ENCODE measurements at regions not wholly inside any gene's neighbourhood (a gene's known extent, or its start where the extent isn't known, plus 50 kb on each side); places are given as distances from the start of the nearest gene placed in this dataset.
"Not testable (repeated sequence)": the region's sequence is repeated elsewhere in the genome, so short reads cannot be mapped to it uniquely, and the experiment has no call there.

DNA sequence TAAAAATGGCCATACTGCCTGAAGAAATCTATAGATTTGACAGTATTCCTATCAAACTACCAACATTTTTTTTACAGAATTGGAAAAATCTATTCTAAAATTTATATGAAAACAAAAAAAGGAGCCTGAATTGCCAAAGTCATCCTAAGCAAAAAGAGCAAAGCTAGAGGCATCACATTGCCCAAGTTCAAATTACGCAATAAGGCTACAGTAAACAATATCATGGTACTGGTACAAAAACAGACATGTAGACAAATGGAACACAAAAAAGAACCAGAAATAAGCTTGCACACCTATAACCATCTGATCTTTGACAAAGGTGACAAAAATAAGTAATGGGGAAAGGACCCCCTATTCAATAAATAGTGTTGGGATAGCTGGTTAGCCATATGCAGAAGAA, 50.2 kb upstream of the THSD7B start:
- no peak for DNase-seq (ENCODE audit: low read depth in 2 of 2, low spot score in 1 of 2)

DNA sequence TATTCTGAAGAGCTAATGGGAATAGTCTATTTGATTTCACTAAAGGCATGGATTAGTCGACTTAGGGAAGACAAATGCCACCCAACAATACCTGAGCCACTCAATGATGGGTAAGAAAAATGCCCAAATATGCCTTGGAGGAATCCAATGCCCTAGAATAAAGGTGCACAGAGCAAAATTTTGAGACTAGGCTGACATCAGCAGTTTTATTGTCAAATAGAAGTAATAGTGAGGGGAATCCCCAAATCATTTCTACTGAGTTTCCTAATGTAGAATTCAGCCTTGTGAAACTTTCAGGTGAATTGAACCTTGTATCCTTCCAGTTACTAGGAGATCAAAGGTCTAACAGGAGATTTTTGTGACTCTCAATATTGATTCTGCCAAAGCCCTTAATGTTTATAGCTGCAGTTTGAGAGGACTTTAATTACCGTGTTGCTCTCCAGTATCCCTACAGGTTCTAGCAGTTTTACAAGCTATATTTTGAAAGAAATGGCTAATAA, 50.8 kb upstream of the THSD7B start:
- DNase-seq (ENCODE audit: low read depth in 2 of 2, low spot score in 1 of 2), result no peak

DNA sequence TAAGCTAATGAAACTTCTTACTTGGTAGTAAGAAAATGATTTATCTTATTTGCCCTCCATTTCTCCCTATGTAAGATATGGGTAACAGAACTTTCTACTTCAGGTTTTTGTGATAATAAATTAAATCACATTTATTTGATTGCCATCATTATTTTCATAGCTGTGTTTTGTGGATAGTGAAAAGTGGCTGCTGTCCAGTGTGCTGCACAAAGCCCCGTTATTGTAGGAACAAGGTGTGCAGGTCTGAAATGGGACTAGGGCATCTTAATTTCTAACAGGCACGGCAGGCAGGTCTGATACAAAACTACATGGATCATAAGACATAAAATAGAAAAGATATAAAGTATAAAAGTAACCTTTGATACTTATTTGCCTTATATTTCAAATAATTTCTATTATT, 51.6 kb upstream of the THSD7B start:
- no peak for DNase-seq (ENCODE audit: low read depth in 2 of 2, low spot score in 1 of 2)

DNA sequence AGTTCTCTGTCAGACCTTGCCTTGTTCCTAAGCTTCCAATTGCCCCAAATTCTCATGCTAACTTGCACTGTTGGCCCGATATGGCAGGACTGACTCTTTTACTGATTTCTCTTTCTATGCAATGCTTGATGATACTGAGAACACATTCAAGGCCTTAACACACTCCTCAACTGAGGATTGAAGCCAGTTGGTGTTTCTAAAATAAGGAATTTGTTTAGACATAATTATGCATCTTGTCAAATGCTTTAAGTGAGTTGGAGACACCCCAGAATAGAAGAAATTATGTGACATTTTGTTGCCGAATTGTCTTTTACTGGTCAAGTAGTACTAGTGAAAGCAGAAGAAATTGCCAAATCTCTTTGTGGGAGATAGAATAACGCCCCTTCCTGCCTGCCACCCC, 60.0 kb upstream of the THSD7B start:
- no peak for DNase-seq (ENCODE audit: low read depth in 2 of 2, low spot score in 1 of 2)

DNA sequence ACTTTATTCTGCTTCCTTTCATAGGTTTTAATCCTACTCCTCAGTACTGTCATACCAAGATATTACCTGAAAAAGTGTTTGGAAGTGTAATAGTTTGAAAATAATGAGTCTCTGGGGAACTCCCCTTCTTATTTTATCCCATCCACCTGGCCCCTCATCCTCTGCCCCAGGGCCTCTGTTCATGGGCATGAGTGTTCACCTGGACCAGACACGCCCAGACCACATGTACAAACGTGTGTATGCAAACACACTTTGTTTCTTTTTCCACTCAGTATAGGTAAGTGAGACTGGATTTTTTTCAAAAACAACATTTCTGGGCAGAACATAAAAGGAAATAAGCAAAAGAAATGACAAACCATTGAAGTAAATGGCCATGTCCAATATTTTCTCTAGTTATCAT, 62.1 kb upstream of the THSD7B start:
- DNase-seq (ENCODE audit: low read depth in 2 of 2, low spot score in 1 of 2), result no peak

DNA sequence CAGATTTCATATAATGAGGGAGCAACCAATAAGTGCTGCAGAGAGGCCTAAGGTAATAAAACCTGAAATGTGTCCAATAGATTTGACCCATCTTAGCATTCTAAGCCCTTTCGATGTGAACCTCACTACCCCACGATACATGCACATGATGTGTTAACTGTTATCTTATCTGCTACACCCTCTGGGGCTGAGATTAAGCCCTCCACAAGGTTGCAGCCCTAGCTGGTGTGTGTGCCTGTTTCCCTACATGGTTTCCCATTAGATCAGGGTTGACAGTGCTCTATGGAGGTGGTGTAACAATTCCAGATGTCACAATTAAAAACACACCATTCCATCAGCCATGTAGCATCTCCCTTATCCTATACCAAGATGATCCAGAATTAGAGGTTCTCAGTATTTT, 68.9 kb upstream of the THSD7B start:
- no peak for DNase-seq (ENCODE audit: low read depth in 2 of 2, low spot score in 1 of 2)

DNA sequence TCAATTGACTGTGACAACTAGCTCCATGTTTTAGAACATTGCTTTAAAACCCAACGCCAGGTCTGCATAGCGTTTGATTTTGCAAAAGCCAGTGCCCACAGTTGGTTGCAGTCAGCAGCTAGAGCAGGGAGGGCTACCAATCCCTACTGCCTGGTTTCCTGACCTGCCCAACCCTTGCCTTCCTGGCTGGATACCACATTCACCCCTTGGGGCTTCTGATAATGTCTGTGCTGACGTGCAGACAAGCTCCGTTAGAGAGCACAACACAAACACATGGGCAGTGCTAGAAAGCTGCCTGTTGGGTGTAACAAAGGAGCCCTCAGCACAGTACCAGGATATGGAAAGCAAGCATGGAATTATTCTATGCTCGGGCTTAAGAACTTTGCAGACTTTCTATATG, 71.4 kb upstream of the THSD7B start:
- no peak for DNase-seq (ENCODE audit: low read depth in 2 of 2, low spot score in 1 of 2)

DNA sequence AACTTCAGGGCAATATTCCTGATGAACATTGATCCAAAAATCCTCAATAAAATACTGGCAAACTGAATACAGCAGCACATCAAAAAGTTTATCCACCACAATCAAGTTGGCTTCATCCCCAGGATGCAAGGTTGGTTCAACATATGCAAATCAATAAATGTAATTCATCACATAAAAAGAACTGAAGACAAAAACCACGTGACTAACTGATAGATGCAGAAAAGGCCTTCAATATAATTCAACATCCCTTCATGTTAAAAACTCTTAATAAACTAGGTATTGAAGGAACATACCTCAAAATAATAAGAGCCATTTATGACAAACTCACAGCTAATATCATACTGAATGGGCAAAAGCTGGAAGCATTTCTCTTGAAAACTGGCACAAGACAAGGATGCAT, 85.3 kb upstream of the THSD7B start:
- DNase-seq (ENCODE audit: low read depth in 2 of 2, low spot score in 1 of 2), result not testable (repeated sequence)

DNA sequence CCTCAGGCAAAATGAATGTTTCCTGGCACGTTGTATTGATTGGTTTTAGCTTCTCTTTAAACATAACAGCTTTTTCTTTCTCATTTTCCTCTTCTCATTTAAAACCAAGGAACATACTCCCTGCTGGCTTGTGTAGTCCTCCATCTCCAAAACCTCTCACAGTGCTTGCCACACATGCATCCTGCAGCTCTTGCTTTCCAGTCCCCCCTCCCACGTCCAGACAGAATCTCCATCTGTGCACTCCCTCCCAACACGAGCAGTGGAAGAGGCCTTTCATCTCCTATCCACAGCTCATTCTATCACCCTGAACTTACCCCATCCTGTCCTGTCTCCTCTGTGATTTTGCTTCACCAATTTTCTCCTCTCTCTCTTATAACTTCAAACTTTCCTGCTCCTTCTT, 99.6 kb upstream of the THSD7B start:
- DNase-seq (ENCODE audit: low read depth in 2 of 2, low spot score in 1 of 2), result no peak

DNA sequence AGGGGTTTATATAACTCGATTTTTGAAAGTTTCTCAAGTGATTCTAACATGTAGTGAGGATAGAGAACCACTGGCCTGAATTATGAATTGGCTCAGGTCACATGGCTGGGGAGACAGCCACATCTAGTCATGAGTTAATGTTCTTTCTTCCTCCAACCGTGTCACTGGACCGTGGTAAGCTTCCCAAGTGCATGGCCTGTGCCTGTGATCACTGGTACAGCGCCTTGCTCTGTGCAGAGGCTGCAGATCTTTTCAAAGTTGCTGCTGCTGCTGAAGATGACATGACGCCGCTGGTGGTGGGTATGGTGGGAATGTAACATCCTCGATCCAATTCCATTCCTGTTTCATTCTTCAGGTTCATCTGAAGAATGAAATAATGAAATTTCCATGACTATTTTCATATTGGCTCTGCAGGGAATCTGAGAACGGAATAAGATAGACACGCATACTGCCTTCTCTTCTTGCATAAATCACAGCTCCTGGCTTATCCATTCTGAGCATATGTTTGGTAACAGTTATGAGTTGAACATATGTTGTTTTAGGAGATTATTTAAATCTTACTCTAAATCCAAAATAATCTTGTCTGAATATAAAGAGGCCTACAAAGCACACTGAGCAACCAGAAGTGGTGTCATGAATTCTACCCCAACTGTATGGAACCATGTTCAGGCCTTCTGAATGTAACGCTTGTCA, 100.5 kb upstream of the THSD7B start:
- no peak for DNase-seq (ENCODE audit: low read depth in 2 of 2, low spot score in 1 of 2)

DNA sequence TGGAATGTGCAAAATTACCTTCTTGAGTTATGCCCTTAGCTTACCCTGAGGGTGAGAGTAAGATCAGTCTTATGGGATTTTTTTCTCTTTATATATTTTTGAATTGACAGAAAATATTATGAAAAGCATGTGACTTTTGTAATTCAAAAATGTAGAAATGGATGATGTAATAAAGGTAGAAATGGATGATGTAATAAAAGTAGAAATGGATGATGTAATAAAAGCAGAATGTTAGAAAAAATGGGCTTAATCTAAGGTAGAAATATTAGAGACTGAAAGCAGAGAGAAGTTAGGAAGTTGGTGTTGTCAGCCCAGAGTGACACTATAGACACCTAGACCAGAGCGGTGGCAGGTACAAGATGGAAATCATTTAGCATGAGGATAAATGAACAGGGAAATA, 107.1 kb upstream of the THSD7B start:
- DNase-seq (ENCODE audit: low read depth in 2 of 2, low spot score in 1 of 2), result no peak

DNA sequence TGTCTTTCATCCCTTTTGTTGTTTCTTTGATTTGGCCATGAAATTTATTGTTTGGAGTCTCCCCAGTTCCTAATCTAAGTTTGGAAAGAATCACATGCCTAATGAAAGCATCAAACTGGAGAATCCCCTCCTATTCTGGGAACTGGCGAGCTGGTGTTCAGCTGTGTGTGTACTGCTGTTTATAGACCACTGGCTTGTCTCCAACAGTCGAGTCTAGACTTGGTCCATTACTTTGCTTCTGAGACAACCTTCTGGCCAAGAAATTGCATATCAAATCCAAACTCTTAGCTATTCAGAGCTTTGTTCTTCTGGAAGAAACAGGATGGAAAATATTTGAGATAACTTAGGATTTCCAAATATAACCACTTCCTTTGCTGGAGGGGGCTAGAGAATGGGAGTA, 111.5 kb upstream of the THSD7B start:
- DNase-seq (ENCODE audit: low read depth in 2 of 2, low spot score in 1 of 2), result no peak

DNA sequence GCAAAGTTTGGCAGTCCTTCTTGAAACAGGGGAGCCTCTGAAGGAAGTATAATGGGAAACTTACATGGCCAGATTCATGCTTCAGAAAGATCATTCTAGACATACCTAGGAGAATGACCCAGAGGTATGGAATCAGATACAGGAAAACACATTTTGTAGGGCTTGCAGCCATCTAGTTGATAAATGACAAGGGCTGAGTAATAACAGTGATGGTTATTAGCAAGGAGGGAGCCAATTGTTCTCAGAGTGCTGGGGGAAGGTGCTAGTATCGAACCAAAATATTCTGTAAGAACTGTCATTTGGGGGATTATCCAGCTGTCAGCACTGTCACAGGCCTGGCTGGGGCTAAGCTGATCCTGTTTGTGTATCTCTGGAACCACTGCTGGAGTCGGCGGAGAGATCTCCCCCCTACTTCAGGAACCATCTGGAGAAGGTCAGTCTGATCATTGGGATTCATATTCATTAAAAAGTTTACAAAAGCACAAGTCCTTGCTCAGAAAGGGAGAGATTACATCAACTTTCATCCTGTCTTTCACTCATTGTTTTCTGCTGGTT, 113.8 kb upstream of the THSD7B start:
- DNase-seq (ENCODE audit: low read depth in 2 of 2, low spot score in 1 of 2), result no peak

DNA sequence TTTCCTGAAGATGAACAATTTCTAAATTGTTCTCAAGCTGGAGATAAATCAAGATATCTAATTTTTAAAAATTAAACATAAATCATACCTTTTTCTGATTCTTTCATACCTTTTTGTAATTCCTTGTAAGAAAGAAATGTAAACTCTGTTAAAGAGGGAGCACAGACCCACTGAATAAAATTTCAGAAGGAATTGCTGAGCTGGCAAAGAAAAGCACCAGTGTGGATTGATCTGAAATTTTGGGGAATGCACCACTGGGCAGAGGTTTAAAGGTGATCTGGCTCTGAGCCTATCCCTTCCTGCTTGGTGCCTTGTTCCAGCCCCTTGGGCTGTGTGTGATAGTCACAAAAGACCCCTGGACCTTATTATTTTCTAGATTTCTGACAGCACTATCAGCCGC, 118.3 kb upstream of the THSD7B start:
- no peak for DNase-seq (ENCODE audit: low read depth in 2 of 2, low spot score in 1 of 2)

DNA sequence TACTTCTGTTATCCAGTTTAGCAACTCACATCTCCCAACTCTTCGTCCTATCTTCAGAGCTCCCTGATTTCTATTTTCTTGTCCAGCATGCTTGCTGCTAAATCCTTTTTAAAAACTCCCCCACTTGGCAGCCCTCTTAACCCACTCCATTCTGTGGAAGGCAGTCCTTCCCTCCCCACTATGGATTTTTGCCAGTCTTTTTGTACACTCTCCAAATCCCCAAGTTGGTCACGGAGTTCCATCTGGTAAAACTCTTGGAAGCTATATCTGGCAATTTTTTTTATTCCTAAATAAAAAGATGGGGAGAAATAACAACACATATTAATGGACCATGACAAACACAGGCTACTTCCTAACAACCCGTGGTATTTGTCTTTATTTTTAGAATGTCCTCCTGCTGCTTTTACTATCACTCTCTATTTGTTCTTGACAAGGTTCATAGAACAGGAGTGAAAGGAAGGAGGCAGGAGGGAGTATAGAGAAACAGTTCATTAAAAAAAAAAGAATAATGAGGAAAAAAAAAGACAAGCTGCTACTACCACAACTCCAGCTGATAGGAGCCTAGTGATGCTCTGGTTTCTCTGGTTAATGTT, 120.0 kb upstream of the THSD7B start:
- no peak for DNase-seq (ENCODE audit: low read depth in 2 of 2, low spot score in 1 of 2)

DNA sequence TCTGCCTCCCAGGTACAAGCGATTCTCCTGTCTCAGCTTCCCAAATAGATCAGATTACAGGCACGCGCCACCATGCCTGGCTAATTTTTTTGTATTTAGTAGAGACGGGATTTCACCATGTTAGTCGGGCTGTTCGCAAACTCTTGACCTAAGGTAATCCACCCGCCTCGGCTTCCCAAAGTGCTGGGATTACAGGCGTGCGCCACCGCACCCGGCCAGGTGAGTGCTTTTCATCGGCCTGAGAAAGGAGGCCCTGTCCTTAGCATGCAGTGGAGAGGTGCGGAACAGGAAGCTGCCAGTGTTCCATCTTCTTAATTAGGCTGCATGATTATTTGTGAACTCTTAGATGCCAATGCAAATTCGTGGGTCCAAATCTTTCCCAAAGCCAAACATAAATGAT, 125.7 kb upstream of the THSD7B start:
- DNase-seq (ENCODE audit: low read depth in 2 of 2, low spot score in 1 of 2), result no peak

DNA sequence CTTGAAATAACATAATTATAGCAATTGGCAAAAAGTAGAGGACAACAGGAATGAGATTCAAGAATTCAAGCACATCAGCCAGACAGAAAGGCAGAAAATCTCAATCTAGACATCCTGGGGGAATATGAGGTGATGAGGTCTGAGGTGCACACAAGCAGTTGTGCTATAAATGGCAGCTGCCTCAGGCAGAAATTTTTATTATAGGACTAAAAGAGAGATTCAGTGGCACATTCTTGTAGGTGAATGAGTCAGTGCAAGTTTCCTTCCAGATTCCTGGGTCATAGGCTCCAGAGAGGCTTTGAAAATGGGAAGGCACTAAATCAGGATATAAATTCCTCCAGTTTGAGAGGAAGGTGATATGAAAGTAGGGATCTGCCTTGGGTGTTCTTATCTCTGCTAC, 127.2 kb upstream of the THSD7B start:
- DNase-seq (ENCODE audit: low read depth in 2 of 2, low spot score in 1 of 2), result no peak

DNA sequence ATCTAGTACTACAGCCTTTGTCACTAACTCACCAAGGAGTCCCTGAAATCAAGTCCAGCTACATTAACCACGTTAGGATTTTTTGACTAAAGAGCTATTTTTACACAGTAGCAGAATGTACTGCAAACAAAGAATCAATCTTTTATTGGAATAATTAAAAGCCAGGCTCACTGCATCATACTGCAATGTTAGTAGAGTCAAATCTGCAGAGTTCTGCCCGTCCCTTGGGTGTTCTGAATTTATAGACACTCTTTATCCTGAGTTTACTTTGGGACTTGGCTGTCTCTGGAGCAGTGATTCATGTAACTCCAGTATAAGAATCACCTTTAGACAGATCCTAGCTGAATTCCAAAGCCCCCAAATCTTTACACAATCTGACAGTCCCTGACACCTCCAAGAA, 127.9 kb upstream of the THSD7B start:
- no peak for DNase-seq (ENCODE audit: low read depth in 2 of 2, low spot score in 1 of 2)

DNA sequence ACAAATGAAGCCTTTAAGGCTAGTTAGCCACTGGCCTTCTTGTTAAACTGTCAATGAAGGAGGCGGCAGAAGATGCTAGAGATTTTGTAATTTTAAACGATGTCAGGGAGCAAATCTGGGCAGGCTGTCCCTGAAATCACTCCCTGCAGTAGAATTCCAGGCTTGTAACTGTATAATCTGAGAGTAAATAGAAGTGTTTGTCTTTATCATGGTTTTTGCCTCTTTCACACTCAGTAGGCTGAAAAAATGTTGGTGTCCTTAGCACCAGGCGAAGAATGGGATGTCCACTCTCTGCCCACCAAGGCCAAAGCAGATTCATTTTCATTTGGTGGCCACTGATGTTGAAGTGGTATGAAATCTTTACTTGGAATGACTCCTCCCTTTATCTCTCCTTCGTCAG, 136.9 kb upstream of the THSD7B start:
- no peak for DNase-seq (ENCODE audit: low read depth in 2 of 2, low spot score in 1 of 2)

DNA sequence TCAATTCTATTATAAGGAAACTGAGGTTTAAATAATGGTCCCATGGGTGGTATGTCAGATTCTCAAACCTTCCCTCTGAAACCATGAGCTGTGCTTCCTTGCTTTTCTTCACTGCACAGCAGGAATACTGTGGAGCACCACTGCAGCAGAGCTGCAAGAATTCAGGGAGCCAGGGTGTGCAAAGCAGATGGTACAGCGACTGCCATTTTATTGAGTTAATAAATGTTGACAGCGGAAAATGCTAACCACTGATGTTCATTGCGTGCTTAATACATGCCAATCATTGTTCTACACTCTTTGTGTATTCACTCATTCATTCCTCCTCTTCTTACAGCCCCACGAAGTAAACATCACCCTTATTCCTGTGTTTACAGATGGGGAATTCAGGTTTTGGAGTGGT, 152.2 kb upstream of the THSD7B start:
- DNase-seq (ENCODE audit: low read depth in 2 of 2, low spot score in 1 of 2), result no peak

DNA sequence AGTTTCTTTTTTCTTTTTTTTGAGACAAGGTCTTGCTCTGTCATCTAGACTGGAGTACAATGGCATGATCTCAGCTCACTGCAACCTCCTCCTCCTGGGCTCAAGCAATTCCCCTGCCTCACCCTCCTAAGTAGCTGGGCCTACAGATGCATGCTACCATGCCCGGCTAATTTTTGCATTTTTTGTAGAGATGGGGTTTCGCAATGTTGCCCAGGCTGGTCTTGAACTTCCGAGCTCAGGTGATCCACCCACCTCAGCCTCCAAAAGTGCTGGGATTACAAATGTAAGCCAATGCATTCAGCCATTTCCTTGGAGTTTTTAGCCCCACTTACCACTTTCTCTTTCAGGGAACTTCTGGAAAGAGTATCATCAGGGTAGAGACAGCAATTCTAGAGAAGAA, 153.3 kb upstream of the THSD7B start:
- DNase-seq (ENCODE audit: low read depth in 2 of 2, low spot score in 1 of 2), result no peak

DNA sequence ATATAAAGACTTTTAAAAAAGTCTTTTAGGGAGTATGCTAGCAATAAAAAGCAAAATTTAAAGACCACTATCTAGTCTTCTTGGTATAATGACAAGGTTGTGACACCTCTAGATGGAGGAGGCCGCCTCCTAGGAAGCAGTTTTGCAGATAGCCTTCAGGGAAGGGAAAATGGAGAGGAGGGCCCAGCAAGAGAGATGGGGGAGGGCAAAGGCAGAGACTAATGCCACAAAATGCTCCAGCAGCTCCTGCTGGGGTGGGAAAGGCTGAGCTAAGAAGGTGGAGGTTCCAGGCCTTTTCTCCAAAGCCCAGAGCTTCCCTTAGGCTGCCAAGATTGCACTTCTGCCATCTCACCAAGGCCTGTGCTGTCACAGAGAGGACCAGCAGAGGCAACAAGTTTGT, 153.9 kb upstream of the THSD7B start:
- DNase-seq (ENCODE audit: low read depth in 2 of 2, low spot score in 1 of 2), result no peak

DNA sequence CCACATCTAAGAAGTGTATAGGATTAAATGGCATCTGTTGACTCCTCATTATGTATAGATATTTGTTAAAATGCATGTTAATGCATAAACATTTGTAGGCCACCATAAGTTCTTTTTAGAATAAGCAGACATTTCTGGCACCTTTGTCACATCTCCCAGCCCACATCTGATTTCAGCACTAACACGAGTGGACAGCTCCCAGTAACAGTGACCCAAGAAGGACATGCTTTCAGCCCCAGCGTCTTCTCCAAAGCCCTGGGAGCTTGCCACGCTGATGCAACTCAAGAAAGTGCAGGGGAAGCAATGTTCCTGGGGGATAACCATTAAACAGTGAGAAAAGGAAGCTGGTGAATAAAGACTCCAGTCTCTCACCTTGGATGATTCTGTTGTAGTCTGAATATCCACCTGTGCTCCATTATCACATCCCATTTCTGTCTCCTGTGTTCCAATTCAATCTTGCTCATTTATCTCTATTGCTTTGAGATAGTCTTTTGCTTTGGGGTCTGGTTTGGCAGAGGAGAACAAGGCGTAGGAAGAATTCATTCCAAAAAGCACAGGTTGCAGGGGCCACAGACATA, 182.6 kb upstream of the THSD7B start:
- no peak for DNase-seq (ENCODE audit: low read depth in 2 of 2, low spot score in 1 of 2)
